GM12864 (cell line): ENCODE measurements at regions not wholly inside any gene's neighbourhood (a gene's known extent, or its start where the extent isn't known, plus 50 kb on each side); places are given as distances from the start of the nearest gene placed in this dataset.
A peak's percentile ranks its signal among the peaks of the same experiment; 100 is the strongest.

Experiments used
- DNase-seq: peaks from one replicate; pipeline ENCODE4 v3.0.0-alpha.2; 2011; ENCODE audit warnings: low read depth
- H3K4me3 ChIP-seq: 2 replicates; pipeline ENCODE4 v1.5.1; 2011; ENCODE audit warnings: mild to moderate bottlenecking, low read depth, low read length, control low read depth
- TF ChIP-seq, protein P1 (sequence below): IDR thresholded peaks from 2 replicates; pipeline ENCODE4 v1.5.1; 2011; ENCODE audit warnings: low read depth, mild to moderate bottlenecking, moderate library complexity, low read length, control low read depth, inconsistent platforms; ENCODE audit errors: missing control alignments

GRCh38 chr5:179497636-179498340 is 52.6 kb upstream of the RUFY1 start:
- TF ChIP-seq, protein P1, sequence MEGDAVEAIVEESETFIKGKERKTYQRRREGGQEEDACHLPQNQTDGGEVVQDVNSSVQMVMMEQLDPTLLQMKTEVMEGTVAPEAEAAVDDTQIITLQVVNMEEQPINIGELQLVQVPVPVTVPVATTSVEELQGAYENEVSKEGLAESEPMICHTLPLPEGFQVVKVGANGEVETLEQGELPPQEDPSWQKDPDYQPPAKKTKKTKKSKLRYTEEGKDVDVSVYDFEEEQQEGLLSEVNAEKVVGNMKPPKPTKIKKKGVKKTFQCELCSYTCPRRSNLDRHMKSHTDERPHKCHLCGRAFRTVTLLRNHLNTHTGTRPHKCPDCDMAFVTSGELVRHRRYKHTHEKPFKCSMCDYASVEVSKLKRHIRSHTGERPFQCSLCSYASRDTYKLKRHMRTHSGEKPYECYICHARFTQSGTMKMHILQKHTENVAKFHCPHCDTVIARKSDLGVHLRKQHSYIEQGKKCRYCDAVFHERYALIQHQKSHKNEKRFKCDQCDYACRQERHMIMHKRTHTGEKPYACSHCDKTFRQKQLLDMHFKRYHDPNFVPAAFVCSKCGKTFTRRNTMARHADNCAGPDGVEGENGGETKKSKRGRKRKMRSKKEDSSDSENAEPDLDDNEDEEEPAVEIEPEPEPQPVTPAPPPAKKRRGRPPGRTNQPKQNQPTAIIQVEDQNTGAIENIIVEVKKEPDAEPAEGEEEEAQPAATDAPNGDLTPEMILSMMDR: no peak
- H3K4me3 ChIP-seq: no peak overlapping the region
- DNase-seq: no peak

- H3K4me3 ChIP-seq: no peak overlapping the region
- no peak for DNase-seq
- TF ChIP-seq, protein P1: peak; percentile 8
Measured at GRCh38 chr5:179495906-179496455, 54.4 kb upstream of the RUFY1 start.

DNA sequence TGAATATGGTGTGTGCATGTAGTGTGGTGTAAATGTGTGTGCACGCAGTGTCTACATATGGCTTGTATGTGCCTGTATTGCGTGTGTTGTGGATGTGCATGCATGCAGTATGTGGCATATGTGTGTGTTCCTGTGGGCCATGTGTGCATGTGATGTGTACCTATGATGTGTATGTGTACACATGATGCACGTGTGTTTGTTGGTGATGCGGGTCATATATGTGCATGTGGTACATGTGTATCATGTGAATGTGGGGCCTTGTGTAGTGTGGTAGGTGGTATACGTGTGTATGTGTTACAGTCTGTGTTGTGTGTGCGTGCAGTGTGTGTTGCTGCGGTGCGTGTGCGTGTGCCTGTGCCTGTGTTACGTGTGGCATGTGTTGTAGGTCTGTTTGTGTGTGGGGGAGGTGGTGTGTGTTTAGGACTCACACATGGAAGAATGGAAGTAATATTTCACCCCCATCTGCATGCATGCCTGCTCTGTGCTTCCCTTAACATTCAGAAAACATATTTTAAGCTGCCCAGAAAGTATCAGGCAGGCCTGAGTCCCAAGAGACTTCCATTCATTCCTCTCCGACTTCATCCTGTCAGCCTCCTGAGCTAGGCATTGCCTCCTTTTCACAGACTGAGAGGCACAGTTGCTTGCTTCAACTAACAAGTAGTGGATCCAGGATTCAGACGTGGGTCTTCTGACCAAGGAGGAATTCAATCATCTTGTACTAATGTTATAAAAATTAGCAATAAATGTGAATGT is 55.4 kb upstream of the RUFY1 start:
- TF ChIP-seq, protein P1: no peak
- no peak overlapping the region for H3K4me3 ChIP-seq

DNA sequence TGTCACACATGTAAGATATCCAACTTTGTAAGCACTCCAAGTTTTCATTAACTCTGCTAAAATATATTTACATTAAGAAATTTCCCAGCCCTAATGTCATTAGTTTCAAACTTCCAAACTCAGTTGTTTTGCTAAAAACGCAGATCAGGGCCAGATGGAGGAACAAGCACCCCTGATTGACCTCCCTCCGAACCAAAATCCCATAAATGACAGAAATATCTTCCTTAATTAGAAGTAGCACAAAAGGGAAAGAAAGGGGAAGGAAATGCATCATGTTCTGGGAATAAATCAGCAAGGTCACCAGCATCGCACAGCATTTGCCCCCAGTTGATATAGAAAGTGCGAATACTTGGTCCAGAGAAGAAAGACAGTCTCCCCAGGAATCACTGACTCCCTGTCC is 61.4 kb upstream of the RUFY1 start:
- TF ChIP-seq, protein P1: no peak
- no peak for DNase-seq
- no peak overlapping the region for H3K4me3 ChIP-seq

More for the DNA sequence above, 55.4 kb upstream of the RUFY1 start:
- no peak for DNase-seq

DNA sequence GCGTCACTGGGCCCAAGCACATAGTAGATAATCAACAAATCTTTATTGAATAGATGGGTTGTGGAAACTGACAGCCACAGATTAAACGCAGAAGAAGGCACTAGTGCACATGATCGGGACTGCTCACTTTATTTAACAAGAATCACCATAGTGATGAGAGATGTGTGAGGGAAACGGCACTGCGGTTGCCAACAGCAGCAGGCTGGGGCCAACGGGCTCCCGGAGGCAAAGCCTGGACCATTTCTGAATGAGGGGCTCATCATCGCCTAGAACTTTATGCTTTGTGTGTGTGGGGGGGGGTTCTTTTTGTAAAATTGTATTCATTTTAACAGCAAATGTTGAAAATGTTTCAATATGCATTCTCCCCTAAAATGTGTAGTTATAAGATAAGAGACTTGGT is 61.9 kb upstream of the RUFY1 start:
- H3K4me3 ChIP-seq: no peak overlapping the region
- TF ChIP-seq, protein P1: no peak
- DNase-seq: no peak

GRCh38 chr5:179487145-179487544 is 63.2 kb upstream of the RUFY1 start:
- TF ChIP-seq, protein P1: no peak
- no peak for DNase-seq

More at GRCh38 chr5:179487145-179487544, 63.2 kb upstream of the RUFY1 start:
- H3K4me3 ChIP-seq: no peak overlapping the region
